Ovary (tissue), 7 donors: ENCODE measurements at regions not wholly inside any gene's neighbourhood (a gene's known extent, or its start where the extent isn't known, plus 50 kb on each side); places are given as distances from the start of the nearest gene placed in this dataset.

Source experiments
- DNase-seq, 5 donors: peaks; one replicate each; pipeline ENCODE4 v3.0.0-alpha.2; 2019 to 2020
- H3K27ac ChIP-seq, 2 donors: fragments of 200-600 bp; one replicate each; pipeline versions ENCODE4 v1.5.1 to v1.8.0; 2019 to 2022
- H3K27me3 ChIP-seq: fragments of 200-600 bp; one replicate; pipeline ENCODE4 v1.8.0; 2022
- H3K36me3 ChIP-seq: fragments of 200-600 bp; sonication (generic); one replicate; pipeline ENCODE4 v1.5.1; 2019
- H3K4me1 ChIP-seq: one replicate; pipeline ENCODE4 v1.8.1; 2013; ENCODE audit warnings: mild to moderate bottlenecking, moderate library complexity; ENCODE audit not compliant: insufficient read depth
- H3K4me3 ChIP-seq: fragments of 200-600 bp; sonication (generic); one replicate; pipeline ENCODE4 v1.5.1; 2017
- H3K9me3 ChIP-seq, 2 donors: fragments of 200-600 bp in 1 of 2; sonication (generic) in 1 of 2; one replicate each; pipeline versions ENCODE4 v1.5.1 to v1.8.1; 2013 to 2019; ENCODE audit warnings: mild to moderate bottlenecking in 1 of 2, moderate library complexity in 1 of 2
- EP300 ChIP-seq: sonication (generic); formaldehyde crosslinking; IDR thresholded peaks from one replicate; pipeline ENCODE4 v1.6.1; 2017; ENCODE audit warnings: antibody characterized with exemption
- POLR2A ChIP-seq: fragments of 450-650 bp; IDR thresholded peaks from one replicate; pipeline ENCODE4 v1.6.1; 2017; ENCODE audit warnings: antibody characterized with exemption, mild to moderate bottlenecking, moderate library complexity
- WGBS, 3 donors: extraction: QIAGEN DNeasy Blood & Tissue Kit in 1 of 3; methylation state at CpG; one replicate each; pipeline versions ENCODE4 v1.1.5 to v1.1.7; 2013 to 2017; 5-methylcytosine and 5-hydroxymethylcytosine counted together
- intact Hi-C, 4 donors: fragments of 100-400 bp; cut with DNase I; formaldehyde crosslinking; loops; one replicate each; pipeline versions ENCODE4 v1.11.0 to v1.15.1; 2022 to 2023
- TF ChIP-seq, protein P1 (sequence below), 3 donors: fragments of 450-650 bp in 2 of 3; fragments of 200-600 bp in 1 of 3; IDR thresholded peaks; one replicate each; pipeline versions ENCODE4 v1.5.1 to v1.8.0; 2016 to 2022; ENCODE audit warnings: antibody characterized with exemption in 3 of 3, mild to moderate bottlenecking in 1 of 3
- donor health status: DM: no; HTN: no; CAD: no; lungs with moderate emphysema.
- donor health status: DM: no; HTN: no; CAD: no.
- donor health status: Bipolar disorder and iron deficiency.
- donor health status: DM: no; HTN: no; CAD: no.
- donor health status: DM: yes; HTN: yes; CAD: no.

DNA sequence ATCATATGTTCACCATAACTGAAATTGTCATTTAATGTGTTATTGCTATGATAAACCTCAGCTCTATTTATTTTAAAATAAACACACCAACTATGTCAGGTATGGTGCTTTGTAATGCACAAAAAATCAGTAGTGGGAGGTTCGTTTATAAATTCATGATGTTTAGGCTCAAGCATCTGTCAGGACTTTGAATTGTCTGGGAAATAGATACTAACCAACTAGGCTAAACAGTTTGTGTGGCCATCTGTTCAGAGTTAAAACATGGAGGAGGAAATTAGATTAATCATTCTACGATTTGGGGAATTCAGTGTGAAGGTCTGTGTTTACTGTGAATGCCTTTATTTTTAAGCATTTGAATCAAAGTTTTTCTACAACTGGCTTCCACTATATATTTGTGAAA lies 212.6 kb upstream of the FZD8 start:
- TF ChIP-seq, protein P1, sequence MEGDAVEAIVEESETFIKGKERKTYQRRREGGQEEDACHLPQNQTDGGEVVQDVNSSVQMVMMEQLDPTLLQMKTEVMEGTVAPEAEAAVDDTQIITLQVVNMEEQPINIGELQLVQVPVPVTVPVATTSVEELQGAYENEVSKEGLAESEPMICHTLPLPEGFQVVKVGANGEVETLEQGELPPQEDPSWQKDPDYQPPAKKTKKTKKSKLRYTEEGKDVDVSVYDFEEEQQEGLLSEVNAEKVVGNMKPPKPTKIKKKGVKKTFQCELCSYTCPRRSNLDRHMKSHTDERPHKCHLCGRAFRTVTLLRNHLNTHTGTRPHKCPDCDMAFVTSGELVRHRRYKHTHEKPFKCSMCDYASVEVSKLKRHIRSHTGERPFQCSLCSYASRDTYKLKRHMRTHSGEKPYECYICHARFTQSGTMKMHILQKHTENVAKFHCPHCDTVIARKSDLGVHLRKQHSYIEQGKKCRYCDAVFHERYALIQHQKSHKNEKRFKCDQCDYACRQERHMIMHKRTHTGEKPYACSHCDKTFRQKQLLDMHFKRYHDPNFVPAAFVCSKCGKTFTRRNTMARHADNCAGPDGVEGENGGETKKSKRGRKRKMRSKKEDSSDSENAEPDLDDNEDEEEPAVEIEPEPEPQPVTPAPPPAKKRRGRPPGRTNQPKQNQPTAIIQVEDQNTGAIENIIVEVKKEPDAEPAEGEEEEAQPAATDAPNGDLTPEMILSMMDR (IDR thresholded peaks at IDR 0.05) = no peak
- TF ChIP-seq POLR2A (no peak), EP300 (no peak)

DNA sequence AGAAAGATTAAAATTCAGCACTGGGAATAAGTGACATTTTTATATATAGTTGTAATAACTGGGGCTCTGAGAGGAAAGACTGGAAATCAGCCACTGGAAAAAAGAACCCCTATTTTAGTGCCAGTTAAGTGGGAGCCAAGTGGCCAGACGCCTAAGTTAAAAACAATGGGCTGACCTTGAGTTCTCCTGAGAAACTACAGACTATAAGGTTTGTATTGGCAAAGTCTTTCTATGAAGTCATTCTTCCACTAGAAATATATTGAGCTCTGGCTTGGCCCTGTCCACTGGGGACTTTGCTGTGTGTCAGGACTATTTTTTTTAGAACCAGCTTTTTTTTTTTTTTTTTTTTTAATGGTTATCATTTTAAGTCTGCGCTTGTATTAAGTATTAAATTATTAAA lies 210.6 kb upstream of the FZD8 start:
- H3K9me3 ChIP-seq = no peaks in the 10 kb centered on the region
- H3K4me1 ChIP-seq = no peaks in the 10 kb centered on the region
- TF ChIP-seq EP300 = no peak
- TF ChIP-seq, protein P1 (IDR thresholded peaks at IDR 0.05) = no peak
- no peak for TF ChIP-seq POLR2A
- H3K4me3 ChIP-seq = no peak overlapping the region
- no peaks in the 10 kb centered on the region for H3K36me3 ChIP-seq
- H3K27ac ChIP-seq = no peak overlapping the region
- intact Hi-C loops = no loop called here
- 43 to 51% (median 45%) methylated on average over 2 of the region's 2 CpGs for WGBS, 3 donors
- no peaks in the 10 kb centered on the region for H3K27me3 ChIP-seq
- DNase-seq = no peak

More for the DNA sequence above, 212.6 kb upstream of the FZD8 start:
- intact Hi-C loops = no loop called here
- Histone ChIP-seq H3K9me3 (no peaks in the 10 kb centered on the region), H3K27ac (no peak overlapping the region), H3K36me3 (no peaks in the 10 kb centered on the region), H3K27me3 (no peaks in the 10 kb centered on the region), H3K4me1 (no peaks in the 10 kb centered on the region), H3K4me3 (no peak overlapping the region)
- WGBS, 3 donors = 20 to 28% (median 26%) methylated on average over 2 of the region's 2 CpGs
- DNase-seq = no peak

DNA sequence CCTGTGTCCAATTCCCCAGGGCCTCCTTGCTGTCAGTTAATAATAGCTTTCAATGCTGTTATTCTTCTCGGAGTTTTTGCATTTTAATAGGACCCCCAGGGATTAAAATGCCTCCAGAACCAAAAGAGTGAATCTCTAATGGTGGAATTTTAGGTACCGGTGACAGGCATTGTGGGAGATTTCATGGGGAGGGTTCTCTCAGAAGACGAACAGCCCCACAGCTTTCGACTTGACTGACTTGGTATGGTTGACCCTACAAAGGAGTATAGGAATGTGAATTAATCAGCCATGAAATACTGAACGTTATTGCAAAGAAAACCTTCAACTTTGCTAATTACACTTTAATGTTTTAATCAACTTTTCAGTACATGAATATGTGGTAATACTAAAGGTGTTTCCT lies 206.3 kb upstream of the FZD8 start:
- no peak for DNase-seq
- intact Hi-C loops = no loop called here
- no peaks in the 10 kb centered on the region for H3K9me3 ChIP-seq
- no peak for TF ChIP-seq POLR2A
- no peaks in the 10 kb centered on the region for H3K27me3 ChIP-seq
- no peak overlapping the region for H3K27ac ChIP-seq
- H3K36me3 ChIP-seq = no peaks in the 10 kb centered on the region
- 74 to 79% (median 79%) methylated on average over 5 of the region's 5 CpGs for WGBS, 3 donors
- no peak overlapping the region for H3K4me3 ChIP-seq
- H3K4me1 ChIP-seq = no peaks in the 10 kb centered on the region

DNA sequence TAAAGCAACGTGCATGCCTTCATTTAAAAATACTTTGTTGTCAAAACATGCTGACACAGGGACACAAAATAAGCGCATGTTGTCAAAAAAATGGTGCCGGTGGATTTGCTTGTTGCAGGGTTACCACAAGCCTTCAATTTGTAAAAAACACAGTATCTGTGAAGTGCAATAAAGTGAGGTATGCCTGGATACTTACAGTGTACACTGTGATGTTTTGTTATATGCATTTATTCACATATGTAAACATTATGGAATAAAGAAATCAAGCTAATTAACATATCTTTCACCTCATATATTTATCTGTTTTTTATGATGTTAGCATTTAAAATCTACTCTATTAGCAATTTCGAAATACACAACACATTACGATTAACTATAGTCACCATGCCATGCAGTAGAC lies 202.6 kb upstream of the FZD8 start:
- no peak overlapping the region for H3K4me3 ChIP-seq
- no peaks in the 10 kb centered on the region for H3K9me3 ChIP-seq
- H3K27me3 ChIP-seq = no peaks in the 10 kb centered on the region
- H3K36me3 ChIP-seq = no peaks in the 10 kb centered on the region
- intact Hi-C loops = no loop called here
- no peak overlapping the region for H3K27ac ChIP-seq
- no peak for TF ChIP-seq POLR2A
- TF ChIP-seq, protein P1 (IDR thresholded peaks at IDR 0.05) = no peak
- no peak for TF ChIP-seq EP300
- no peaks in the 10 kb centered on the region for H3K4me1 ChIP-seq
- whole genome bisulfite sequencing, 3 donors = 68 to 84% (median 71%) methylated on average over 5 of the region's 5 CpGs
- no peak for DNase-seq

DNA sequence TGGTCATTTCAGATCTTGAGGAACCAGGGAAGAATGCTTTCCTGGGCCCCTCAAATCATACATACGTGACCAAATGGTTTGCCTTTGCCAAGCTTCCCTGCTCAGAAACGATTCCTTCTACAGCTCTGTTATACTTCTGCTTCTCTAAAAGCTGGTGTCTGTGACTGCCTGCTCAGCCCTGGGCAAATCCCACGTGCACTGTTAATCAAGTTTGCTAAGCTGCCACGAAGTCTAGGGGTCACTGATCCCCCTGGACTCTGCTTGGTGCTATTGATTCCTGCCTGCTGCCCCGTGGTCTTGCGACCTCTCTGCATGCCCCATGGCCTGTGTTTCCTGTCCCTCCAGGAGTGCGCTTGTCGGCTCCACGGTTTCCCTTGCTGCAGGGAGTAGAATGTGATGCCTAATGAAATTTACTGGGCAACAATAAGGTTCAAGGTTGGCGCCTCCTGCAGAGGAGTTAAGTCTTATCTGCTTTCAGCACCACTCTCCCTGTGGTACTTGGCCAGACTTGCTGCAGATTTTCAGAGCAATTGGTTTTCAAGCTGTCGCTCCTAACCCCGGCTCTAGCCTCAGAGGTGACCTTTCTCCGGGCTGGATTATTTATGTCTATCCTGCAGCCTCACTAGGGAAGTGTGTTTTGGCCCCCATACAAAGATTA lies 201.6 kb upstream of the FZD8 start:
- 22 to 36% (median 32%) methylated on average over 13 of the region's 13 CpGs for WGBS, 3 donors
- H3K4me3 ChIP-seq = no peak overlapping the region
- no peaks in the 10 kb centered on the region for H3K27me3 ChIP-seq
- no peak overlapping the region for H3K27ac ChIP-seq
- no peaks in the 10 kb centered on the region for H3K36me3 ChIP-seq
- no peaks in the 10 kb centered on the region for H3K4me1 ChIP-seq
- H3K9me3 ChIP-seq = no peaks in the 10 kb centered on the region
- intact Hi-C loops = no loop called here
- no peak for DNase-seq
- no peak for TF ChIP-seq EP300
- TF ChIP-seq POLR2A = no peak
- TF ChIP-seq, protein P1 (IDR thresholded peaks at IDR 0.05) = no peak
